Heart left ventricle (tissue), 16 donors: ENCODE measurements at regions not wholly inside any gene's neighbourhood (a gene's known extent, or its start where the extent isn't known, plus 50 kb on each side); places are given as distances from the start of the nearest gene placed in this dataset.

Source experiments
- ATAC-seq, 4 donors: fragments of 200-7000 bp; cut with Tn5 transposase; one replicate each; pipeline ENCODE4 v1.9.1; 2020 to 2022; ENCODE audit warnings: moderate library complexity in 4 of 4, mild to moderate bottlenecking in 3 of 4, moderate number of reproducible peaks in 1 of 4
- DNase-seq, 5 donors: peaks; one replicate each; pipeline ENCODE4 v3.0.0-alpha.2; 2020
- H3K27ac ChIP-seq, 12 donors: fragments of 200-600 bp; sonication (generic) in 4 of 12; one replicate each; pipeline versions ENCODE4 v1.5.0 to v1.8.0; 2016 to 2022; ENCODE audit warnings: mild to moderate bottlenecking in 2 of 12
- H3K27me3 ChIP-seq, 9 donors: fragments of 200-600 bp; sonication (generic) in 2 of 9; one replicate each; pipeline versions ENCODE4 v1.5.1 to v1.8.0; 2016 to 2022; ENCODE audit warnings: mild to moderate bottlenecking in 3 of 9
- H3K36me3 ChIP-seq, 9 donors: fragments of 200-600 bp; sonication (generic) in 2 of 9; one replicate each; pipeline versions ENCODE4 v1.5.0 to v1.8.0; 2018 to 2022; ENCODE audit warnings: mild to moderate bottlenecking in 2 of 9
- H3K4me1 ChIP-seq, 12 donors: fragments of 200-600 bp; sonication (generic) in 4 of 12; one replicate each; pipeline versions ENCODE4 v1.5.0 to v1.8.0; 2016 to 2022; ENCODE audit warnings: mild to moderate bottlenecking in 3 of 12
- H3K4me3 ChIP-seq, 12 donors: fragments of 200-600 bp; sonication (generic) in 4 of 12; one replicate each; pipeline versions ENCODE4 v1.5.0 to v1.8.0; 2017 to 2022; ENCODE audit warnings: mild to moderate bottlenecking in 9 of 12, moderate library complexity in 4 of 12
- H3K9me3 ChIP-seq, 12 donors: fragments of 200-600 bp; sonication (generic) in 4 of 12; one replicate each; pipeline versions ENCODE4 v1.5.0 to v1.8.0; 2016 to 2022; ENCODE audit warnings: mild to moderate bottlenecking in 1 of 12
- CTCF ChIP-seq, 12 donors: fragments of 200-600 bp; sonication (generic) in 4 of 12; IDR thresholded peaks; one replicate each; pipeline versions ENCODE4 v1.5.0 to v1.8.0; 2018 to 2022; ENCODE audit warnings: antibody characterized with exemption in 12 of 12, mild to moderate bottlenecking in 5 of 12
- POLR2A ChIP-seq, 2 donors: fragments of 450-650 bp; IDR thresholded peaks; one replicate each; pipeline ENCODE4 v1.6.1; 2017; ENCODE audit warnings: antibody characterized with exemption in 2 of 2, mild to moderate bottlenecking in 2 of 2, moderate library complexity in 2 of 2
- WGBS, 4 donors: extraction: QIAGEN DNeasy Blood & Tissue Kit in 2 of 4; methylation state at CpG; one replicate each; pipeline versions ENCODE4 v1.1.5 to v1.1.7; 2013 to 2018; 5-methylcytosine and 5-hydroxymethylcytosine counted together
- intact Hi-C, 10 donors: fragments of 100-400 bp; cut with DNase I; formaldehyde crosslinking; loops; one replicate each; pipeline versions ENCODE4 v1.11.1 to v1.14.2; 2022
- donor health status: ischemic (EF 13 %, LVEDD 7.1; RV severe dilation, severe dysfunction).
- donor health status: healthy with polysubstance abuse.
- donor health status: DM: no; HTN: yes; CAD: no.
- donor health status: DM: no; HTN: no; CAD: no.
- donor health status: ischemic (EF 25% LVEDD 6.9; RV normal size, moderate dysfunction).
- donor health status: ischemic (EF 25% LVEDD 5.7; RV mildly dilated, moderate dysfunction).
- donor health status: healthy.
- donor health status: DM: yes; HTN: yes; CAD: no.
- donor health status: ischemic (EF 35%, LVEDD 5.7; RV mildly dilated, moderate dysfunction).
- donor health status: nonischemic (EF 11% LVEDD 7.7; RV severe dilation, severe dysfunction).
- donor health status: DM: yes; HTN: yes; CAD: no.
- donor health status: PGD.
- donor health status: ischemic (EF 29% LVEDD 5.4; RV normal size, mild dysfunction).
- donor health status: nonischemic (EF 23%, LVEDD 6.1; RV moderate dilation, normal function).

- TF ChIP-seq POLR2A (IDR thresholded peaks at IDR 0.05), result no peak
- TF ChIP-seq CTCF (IDR thresholded peaks at IDR 0.05), result no peak
- no peak overlapping the region for H3K4me3 ChIP-seq
- ATAC-seq, result no peak
- peaks cover 0 to 7% (median 0%) of the 10 kb centered on the region in 12 donors for H3K9me3 ChIP-seq
- 71 to 81% (median 77%) methylated on average over 2 of the region's 2 CpGs for WGBS, 4 donors
- no peaks in the 10 kb centered on the region for H3K27me3 ChIP-seq
- no peaks in the 10 kb centered on the region for H3K4me1 ChIP-seq
- H3K36me3 ChIP-seq, result no peaks in the 10 kb centered on the region
- no peak for DNase-seq
- intact Hi-C loops, result no loop called here
- no peak overlapping the region for H3K27ac ChIP-seq
Measured at GRCh38 chr3:96027718-96028117, 786.7 kb upstream of the EPHA6 start.

GRCh38 chr3:96039632-96040031 is 774.8 kb upstream of the EPHA6 start:
- Histone ChIP-seq H3K4me3 (no peak overlapping the region), H3K9me3 (no peaks in the 10 kb centered on the region), H3K27ac (no peak overlapping the region), H3K4me1 (no peaks in the 10 kb centered on the region), H3K36me3 (no peaks in the 10 kb centered on the region), H3K27me3 (no peaks in the 10 kb centered on the region)
- no peak for DNase-seq
- no peak for ATAC-seq
- TF ChIP-seq POLR2A (IDR thresholded peaks at IDR 0.05), result no peak
- no peak for TF ChIP-seq CTCF (IDR thresholded peaks at IDR 0.05)
- intact Hi-C loops, result no loop called here

- Histone ChIP-seq H3K27me3 (no peaks in the 10 kb centered on the region), H3K4me1 (no peaks in the 10 kb centered on the region), H3K9me3 (no peaks in the 10 kb centered on the region), H3K27ac (no peak overlapping the region), H3K4me3 (no peak overlapping the region), H3K36me3 (no peaks in the 10 kb centered on the region)
- WGBS, 4 donors, result 57 to 66% (median 63%) methylated on average over 1 of the region's 1 CpG
- ATAC-seq, result no peak
- TF ChIP-seq POLR2A (IDR thresholded peaks at IDR 0.05), result no peak
- no peak for TF ChIP-seq CTCF (IDR thresholded peaks at IDR 0.05)
- intact Hi-C loops, result no loop called here
- no peak for DNase-seq
Measured at GRCh38 chr3:96059301-96059700, 755.1 kb upstream of the EPHA6 start.

- H3K27me3 ChIP-seq, result no peaks in the 10 kb centered on the region
- H3K27ac ChIP-seq, result no peak overlapping the region
- DNase-seq (no peak), ATAC-seq (no peak)
- intact Hi-C loops, result no loop called here
- H3K4me3 ChIP-seq, result no peak overlapping the region
- H3K36me3 ChIP-seq, result no peaks in the 10 kb centered on the region
- WGBS, 4 donors, result 88 to 100% (median 94%) methylated on average over 1 of the region's 1 CpG
- no peaks in the 10 kb centered on the region for H3K4me1 ChIP-seq
- no peak for TF ChIP-seq CTCF (IDR thresholded peaks at IDR 0.05)
- no peak for TF ChIP-seq POLR2A (IDR thresholded peaks at IDR 0.05)
- no peaks in the 10 kb centered on the region for H3K9me3 ChIP-seq
Measured at GRCh38 chr3:96069065-96069464, 745.3 kb upstream of the EPHA6 start.
